AG04450 (cell line): ENCODE measurements at regions not wholly inside any gene's neighbourhood (a gene's known extent, or its start where the extent isn't known, plus 50 kb on each side); places are given as distances from the start of the nearest gene placed in this dataset.

ENCODE experiments used
- CTCF ChIA-PET: fragments of 300-600, 350-600 bp; formaldehyde crosslinking; extraction: SDS; loops from one replicate; lab custom pipeline; 2022; ENCODE audit warnings: antibody characterized with exemption, inconsistent platforms; lab: Charles Lee
- POLR2A ChIA-PET: fragments of 350-600 bp; formaldehyde crosslinking; extraction: SDS; loops from one replicate; lab custom pipeline; 2021; ENCODE audit warnings: antibody characterized with exemption, inconsistent platforms; lab: Yijun Ruan, JAX
- DNase-seq: peaks from one replicate; pipeline ENCODE4 v3.0.0-alpha.2; 2011; ENCODE audit warnings: low read depth, low spot score
- H3K27ac ChIP-seq: one replicate; pipeline ENCODE4 v1.5.1; 2012; ENCODE audit warnings: low read depth, low read length, control low read depth
- H3K27me3 ChIP-seq: one replicate; pipeline ENCODE4 v1.6.0; 2012; ENCODE audit warnings: low read length; ENCODE audit not compliant: control insufficient read depth, insufficient read depth
- H3K4me3 ChIP-seq: 2 replicates; pipeline ENCODE4 v1.5.1; 2011; ENCODE audit warnings: mild to moderate bottlenecking, low read depth, low read length, control low read depth
- H3K9me3 ChIP-seq: 2 replicates; pipeline ENCODE4 v1.5.1; 2012; ENCODE audit warnings: low read length; ENCODE audit not compliant: control insufficient read depth, insufficient read depth
- CTCF ChIP-seq: IDR thresholded peaks from 2 replicates; pipeline ENCODE4 v1.5.1; 2011; ENCODE audit warnings: low read depth, low read length, control low read depth, inconsistent platforms

DNA sequence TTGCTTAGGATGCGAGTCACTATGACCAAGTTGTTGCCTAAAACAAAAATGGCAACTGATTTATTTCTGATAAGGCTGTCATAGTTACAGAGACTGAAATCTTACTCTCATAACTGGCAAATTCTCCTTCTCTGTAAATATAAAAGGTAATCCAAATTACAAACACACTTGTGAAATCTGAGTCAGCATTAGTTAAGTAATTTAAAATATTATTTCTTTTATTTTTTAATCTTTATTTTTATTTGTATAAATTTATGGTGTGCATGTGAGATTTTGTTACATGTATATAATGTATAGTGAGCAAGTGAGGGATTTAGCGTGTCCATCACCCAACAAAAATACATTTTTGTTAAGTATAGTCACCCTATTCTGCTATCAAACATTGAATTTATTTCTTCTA is 1342.8 kb upstream of the TMEFF2 start:
- DNase-seq, result no peak
- Histone ChIP-seq H3K9me3 (peaks cover 8% of the 10 kb centered on the region; the same call in 1 of the 2 replicates), H3K27me3 (no peaks in the 10 kb centered on the region), H3K27ac (no peak overlapping the region), H3K4me3 (no peak overlapping the region)
- CTCF ChIA-PET, result no interaction called here
- POLR2A ChIA-PET, result no interaction called here
- no peak for TF ChIP-seq CTCF

DNA sequence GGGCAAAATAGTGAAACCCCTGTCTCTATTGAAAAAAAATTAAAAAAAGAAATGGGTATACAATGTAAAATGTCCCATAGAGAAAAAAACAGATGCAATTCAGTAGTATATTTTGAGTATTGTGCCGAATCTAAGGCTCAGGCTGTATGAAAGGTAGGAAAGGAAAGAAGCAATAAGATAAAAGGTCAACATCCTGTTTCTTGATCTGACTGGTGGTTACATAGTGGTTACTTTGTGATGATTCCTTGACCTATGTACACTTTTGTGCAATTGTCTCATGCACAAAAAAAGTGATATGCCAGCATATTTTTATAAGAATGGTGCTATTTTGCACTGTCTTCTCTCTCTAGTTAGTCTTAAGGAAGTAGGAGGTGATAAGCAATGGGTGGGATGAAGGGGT is 1333.7 kb upstream of the TMEFF2 start:
- H3K27me3 ChIP-seq, result no peaks in the 10 kb centered on the region
- H3K27ac ChIP-seq, result no peak overlapping the region
- peaks cover 3% of the 10 kb centered on the region; the same call in 1 of the 2 replicates for H3K9me3 ChIP-seq
- no peak for DNase-seq
- no peak for TF ChIP-seq CTCF
- ChIA-PET POLR2A (no interaction called here), CTCF (no interaction called here)
- no peak overlapping the region for H3K4me3 ChIP-seq

DNA sequence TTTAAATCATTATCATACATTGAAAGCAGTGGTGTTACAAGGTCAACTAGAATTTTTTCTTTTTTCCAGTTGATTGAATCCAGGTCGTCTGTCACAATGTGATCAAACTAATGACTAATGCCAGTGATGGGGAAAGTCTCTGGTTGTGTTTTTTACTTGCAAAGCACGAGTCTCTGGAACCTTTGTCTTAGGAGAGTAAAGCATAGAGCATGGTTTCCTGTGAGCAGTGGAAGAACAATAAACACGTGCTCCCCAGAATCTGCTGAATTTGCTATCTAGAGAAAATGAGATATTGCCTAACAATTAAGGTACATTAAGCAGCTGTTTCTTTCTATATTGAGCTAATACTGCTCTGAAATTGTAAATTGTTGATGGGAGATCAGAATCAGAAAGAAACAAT is 1332.4 kb upstream of the TMEFF2 start:
- TF ChIP-seq CTCF, result no peak
- H3K4me3 ChIP-seq, result no peak overlapping the region
- POLR2A ChIA-PET, result no interaction called here
- H3K27me3 ChIP-seq, result no peaks in the 10 kb centered on the region
- CTCF ChIA-PET, result no interaction called here
- DNase-seq, result no peak
- no peak overlapping the region for H3K27ac ChIP-seq
- H3K9me3 ChIP-seq, result peaks cover 3% of the 10 kb centered on the region; the same call in 1 of the 2 replicates

DNA sequence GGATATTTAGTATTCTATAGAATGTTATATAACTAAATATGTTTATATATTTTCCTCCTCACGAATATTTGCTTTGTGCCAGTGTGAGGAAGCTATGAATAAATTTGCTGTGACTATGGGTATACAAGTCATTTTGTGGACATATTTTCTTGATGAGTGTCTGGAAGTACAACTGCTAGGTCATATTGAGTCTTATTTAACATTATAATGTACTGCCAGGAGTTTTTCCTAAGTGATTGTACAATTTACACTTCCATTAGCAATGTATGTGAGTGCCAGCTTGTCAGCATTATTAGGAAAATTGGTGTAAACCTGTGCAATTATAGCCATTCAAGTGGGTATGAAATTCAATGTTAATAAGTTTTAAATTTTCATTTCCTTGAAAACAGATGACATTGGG is 1328.9 kb upstream of the TMEFF2 start:
- CTCF ChIA-PET, result no interaction called here

GRCh38 chr2:193521523-193521922 is 1326.8 kb upstream of the TMEFF2 start:
- no peak for DNase-seq
- Histone ChIP-seq H3K27me3 (no peaks in the 10 kb centered on the region), H3K27ac (no peak overlapping the region), H3K9me3 (no peaks in the 10 kb centered on the region), H3K4me3 (no peak overlapping the region)
- POLR2A ChIA-PET, result no interaction called here
- no peak for TF ChIP-seq CTCF
- CTCF ChIA-PET, result no interaction called here

More for the DNA sequence above, 1328.9 kb upstream of the TMEFF2 start:
- no peak for TF ChIP-seq CTCF
- no peaks in the 10 kb centered on the region for H3K9me3 ChIP-seq
- POLR2A ChIA-PET, result no interaction called here
- no peaks in the 10 kb centered on the region for H3K27me3 ChIP-seq
- H3K27ac ChIP-seq, result no peak overlapping the region
- DNase-seq, result no peak
- no peak overlapping the region for H3K4me3 ChIP-seq
